NCI-H526 (cell line): ENCODE measurements at regions not wholly inside any gene's neighbourhood (a gene's known extent, or its start where the extent isn't known, plus 50 kb on each side); places are given as distances from the start of the nearest gene placed in this dataset.
"Not testable (repeated sequence)": the region's sequence is repeated elsewhere in the genome, so short reads cannot be mapped to it uniquely, and the experiment has no call there.

Experiments
- DNase-seq, 2 experiments: peaks; one replicate each; lab custom pipeline; 2025; lab: John Stamatoyannopoulos, UW

- no peak for DNase-seq
Observed at GRCh38 chr6:85357651-85358050, 92.2 kb upstream of the NT5E start.

GRCh38 chr6:85356743-85357142, 93.1 kb upstream of the NT5E start:
- not testable (repeated sequence) for DNase-seq

DNA sequence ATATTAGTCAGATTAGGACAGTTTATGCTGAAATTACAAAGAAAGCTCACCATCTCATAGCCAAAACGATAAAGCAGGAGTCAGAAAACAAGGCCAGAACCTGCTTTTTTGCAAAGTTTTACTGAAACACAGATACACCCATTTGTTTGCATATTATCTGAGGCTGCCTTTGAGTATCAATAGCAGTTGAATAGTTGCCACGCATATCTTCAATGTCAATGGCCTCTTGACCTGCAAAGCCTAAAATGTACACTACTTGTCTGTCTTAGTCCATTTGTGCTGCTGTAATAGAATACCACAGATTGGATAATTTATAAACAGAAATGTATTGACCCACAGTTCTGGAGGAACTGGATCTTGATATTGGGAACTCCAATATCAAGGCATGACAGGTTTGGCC, 94.1 kb upstream of the NT5E start:
- DNase-seq, result no peak

GRCh38 chr6:85354761-85355618, 94.9 kb upstream of the NT5E start:
- DNase-seq, result peak; percentile 12 to 75

- DNase-seq, result no peak
Observed at GRCh38 chr6:85353012-85353411, 96.9 kb upstream of the NT5E start.

DNA sequence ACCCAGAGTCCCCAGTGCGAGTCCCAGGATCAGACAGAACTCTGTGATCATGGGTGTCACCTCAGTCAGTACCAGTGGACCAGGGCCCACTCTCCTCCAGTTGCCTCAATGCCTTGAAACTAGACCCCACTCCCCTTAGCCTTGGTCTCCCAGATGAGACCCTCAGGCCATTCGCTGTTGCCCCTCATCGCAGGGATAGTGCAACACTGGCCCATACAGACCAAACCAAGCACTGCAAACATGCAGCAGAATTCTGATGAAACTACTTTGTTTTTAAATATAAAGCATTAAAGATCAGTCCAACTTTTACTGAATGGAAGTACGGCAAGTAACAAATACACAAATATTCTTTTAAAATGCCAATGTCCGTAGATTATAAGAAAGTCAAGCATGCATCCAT, 101.2 kb upstream of the NT5E start:
- DNase-seq, result no peak

- DNase-seq, result no peak
Observed at GRCh38 chr6:85347812-85348211, 102.1 kb upstream of the NT5E start.

GRCh38 chr6:85346196-85346595, 103.7 kb upstream of the NT5E start:
- DNase-seq, result no peak

DNA sequence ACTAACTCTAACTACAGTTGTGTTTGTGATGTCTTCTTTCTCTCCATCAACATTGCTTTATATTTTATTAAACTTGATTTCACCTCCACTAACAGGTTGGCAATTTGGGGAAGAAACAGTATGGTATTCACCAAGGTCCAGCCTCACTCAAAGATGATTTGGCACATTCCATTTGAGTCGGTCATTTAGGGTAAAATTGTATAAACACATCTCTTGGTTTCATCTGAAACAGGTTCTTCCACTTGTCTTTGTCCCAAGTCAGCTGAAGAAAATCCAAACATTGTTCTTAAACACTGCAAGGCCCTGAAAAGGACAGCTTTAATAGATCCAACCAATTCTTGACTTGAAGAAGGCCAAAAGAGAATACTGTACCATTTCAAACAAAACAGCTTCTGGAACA, 104.9 kb upstream of the NT5E start:
- DNase-seq, result no peak

DNA sequence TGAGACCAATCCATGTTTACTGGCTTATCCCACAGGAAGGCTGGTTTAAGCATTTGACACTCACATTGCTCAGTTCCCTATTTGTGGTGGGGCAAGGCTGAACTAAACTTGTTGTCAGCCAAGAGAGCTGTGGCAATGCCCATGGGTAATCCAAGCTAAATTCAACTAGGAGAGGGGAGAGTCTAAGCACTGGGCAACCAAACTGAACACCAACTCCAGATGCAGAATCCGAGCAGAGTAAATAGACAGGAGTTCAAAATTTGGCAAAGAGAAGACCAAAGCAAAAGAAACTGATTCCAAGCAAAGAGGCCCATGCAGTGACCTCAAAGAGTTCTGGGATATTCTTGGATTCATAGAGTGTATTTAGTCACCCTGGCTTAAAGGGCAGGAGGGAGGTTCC, 106.5 kb upstream of the NT5E start:
- DNase-seq, result no peak

- DNase-seq, result no peak
Observed at GRCh38 chr6:85329196-85329595, 120.7 kb upstream of the NT5E start.

DNA sequence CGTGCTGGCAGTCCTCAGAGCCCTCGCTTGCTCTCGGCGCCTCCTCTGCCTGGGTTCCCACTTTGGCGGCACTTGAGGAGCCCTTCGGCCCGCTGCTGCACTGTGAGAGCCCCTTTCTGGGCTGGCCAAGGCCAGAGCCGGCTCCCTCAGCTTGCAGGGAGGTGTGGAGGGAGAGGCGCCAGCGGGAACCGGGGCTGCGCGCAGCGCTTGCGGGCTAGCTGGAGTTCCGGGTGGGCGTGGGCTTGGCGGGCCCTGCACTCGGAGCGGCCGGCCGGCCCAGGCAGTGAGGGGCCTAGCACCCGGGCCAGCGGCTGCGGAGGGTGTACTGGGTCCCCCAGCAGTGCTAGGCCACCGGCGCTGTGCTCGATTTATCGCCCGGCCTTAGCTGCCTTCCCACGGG, 124.1 kb upstream of the NT5E start:
- not testable (repeated sequence) for DNase-seq

GRCh38 chr6:85323435-85324040, 126.3 kb upstream of the NT5E start:
- peak; percentile 51 to 82 for DNase-seq

DNA sequence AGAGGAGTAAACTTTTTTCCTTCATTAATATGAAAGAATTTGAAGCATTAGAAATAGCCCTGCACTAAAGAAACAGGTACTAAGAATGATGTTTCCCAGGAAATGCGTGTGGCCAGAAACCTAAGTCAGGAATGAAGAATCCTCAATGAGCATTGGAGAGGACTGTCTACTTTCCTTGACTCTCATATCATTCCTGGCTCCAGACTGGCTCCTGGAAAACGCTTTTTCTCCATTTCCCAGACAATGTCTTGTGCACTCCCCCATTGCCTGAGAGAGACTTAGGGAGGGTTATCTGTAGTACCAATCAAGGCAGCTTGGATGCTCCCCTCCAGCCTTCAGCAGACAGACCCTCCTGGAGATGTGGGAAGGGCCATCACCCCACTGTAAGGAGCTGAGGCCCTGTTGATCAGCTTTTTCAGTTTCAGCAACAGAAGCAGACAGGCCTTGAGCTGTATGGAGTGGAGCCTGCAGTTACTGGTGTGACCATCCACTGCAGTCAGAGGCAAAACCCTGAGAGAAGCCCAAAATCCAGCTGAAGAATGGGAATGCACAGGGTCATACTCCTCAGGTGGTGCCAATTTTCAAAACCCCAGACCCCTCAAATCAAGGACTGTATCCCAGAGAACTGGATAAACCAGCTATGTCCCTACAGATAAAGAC, 127.3 kb upstream of the NT5E start:
- DNase-seq, result no peak

GRCh38 chr6:85321906-85322305, 128.0 kb upstream of the NT5E start:
- DNase-seq, result no peak

GRCh38 chr6:85314586-85314985, 135.3 kb upstream of the NT5E start:
- DNase-seq, result no peak

DNA sequence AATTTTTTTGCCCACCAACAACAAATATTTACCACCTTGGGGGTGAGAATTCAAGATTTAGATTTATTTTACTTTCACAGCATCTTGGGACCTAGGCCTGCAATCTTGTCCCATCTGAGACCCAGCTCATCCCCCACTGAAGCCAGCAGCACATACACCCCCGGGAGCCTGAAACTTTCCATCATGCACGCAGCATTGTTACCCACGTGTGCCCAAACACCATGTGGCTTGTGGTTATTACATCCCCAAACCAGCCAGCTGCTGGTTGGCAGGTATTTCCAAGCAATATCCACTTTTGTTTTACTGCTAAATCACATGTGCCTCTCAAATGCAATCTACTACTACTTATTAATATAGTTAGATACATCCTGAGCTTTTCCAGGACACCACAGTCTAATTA, 149.3 kb upstream of the NT5E start:
- DNase-seq, result no peak

- no peak for DNase-seq
Observed at GRCh38 chr6:85298553-85298952, 151.3 kb upstream of the NT5E start.

DNA sequence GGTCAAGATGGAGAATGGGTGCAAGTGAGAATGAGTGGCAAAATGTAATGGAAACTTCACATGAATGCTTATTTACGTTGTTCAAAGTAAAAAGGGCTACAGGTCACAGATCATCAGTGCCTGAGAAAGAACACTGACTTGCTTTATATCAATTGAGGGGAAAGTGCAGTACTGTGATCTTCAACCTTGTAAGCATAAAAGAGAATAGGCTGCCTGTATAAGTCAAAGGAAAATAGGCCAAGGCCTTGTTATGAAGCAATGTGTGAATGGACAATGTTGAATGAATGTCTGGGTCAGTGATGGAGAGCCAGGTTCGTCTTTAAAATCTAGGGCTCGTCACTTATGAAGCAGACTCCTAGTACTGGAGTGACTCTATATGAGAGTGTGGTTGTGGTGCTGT, 158.6 kb upstream of the NT5E start:
- DNase-seq, result no peak

DNA sequence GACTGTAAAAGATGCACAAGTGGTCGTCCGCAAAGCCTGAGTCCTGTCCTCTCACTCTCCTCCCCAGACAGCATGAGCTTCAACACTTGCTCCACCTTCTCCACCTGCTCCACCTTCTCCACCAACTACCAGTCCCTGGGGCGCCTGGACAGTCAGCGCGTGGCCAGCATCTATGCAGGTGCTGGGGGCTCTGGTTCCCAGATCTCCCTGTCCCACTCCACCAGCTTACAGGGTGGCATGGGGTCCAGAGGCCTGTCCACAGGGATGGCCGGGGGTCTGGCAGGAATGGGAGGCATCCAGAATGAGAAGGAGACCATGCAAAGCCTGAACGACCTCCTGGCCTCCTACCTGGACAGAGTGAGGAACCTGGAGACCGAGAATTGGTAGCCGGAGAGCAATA, 162.2 kb upstream of the NT5E start:
- no peak for DNase-seq

DNA sequence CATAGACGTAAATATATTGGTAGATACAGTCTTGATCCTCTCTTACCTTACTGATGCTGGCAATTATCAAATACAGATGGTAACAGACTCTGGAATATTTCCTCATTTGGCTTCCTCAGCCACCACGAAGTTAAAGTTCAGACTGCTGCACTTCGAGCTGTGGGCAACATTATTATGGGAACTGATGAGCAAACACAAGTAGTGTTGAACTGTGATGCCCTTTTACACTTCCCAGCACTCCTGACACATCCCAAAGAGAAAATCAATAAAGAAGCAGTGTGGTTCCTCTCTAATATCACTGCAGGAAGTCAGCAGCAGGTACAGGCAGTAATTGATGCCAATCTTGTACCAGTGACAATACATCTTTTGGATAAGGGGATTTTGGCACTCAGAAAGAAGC, 162.7 kb upstream of the NT5E start:
- no peak for DNase-seq

GRCh38 chr6:85286507-85286906, 163.4 kb upstream of the NT5E start:
- DNase-seq, result not testable (repeated sequence)

DNA sequence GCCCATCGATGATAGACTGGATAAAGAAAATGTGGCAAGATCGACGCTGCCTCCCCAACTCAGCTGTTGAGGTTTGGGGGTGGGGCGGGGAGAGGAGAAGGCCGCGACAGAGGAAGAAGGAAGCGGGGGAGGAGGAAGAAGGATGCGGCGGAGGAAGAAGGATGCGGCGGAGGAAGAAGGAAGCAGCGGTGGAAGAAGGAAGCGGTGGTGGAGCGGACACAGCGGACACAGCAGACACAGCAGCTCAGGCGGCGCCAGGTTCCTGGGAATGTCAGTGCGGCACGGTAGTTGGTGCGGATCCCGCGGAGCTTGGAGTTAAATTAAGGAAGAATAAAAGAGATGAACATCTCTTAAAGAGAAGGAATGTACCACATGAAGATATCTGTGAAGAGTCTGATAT, 163.9 kb upstream of the NT5E start:
- DNase-seq, result no peak
